HepG2 (cell line): ENCODE measurements at regions not wholly inside any gene's neighbourhood (a gene's known extent, or its start where the extent isn't known, plus 50 kb on each side); places are given as distances from the start of the nearest gene placed in this dataset.

Source experiments
- ATAC-seq: fragments of 200-7000 bp; cut with Tn5 transposase; 3 replicates; pipeline ENCODE4 v1.9.1; 2020; ENCODE audit warnings: mild to moderate bottlenecking, moderate library complexity
- BruUV-seq: library from RNA; stranded (reverse); fragments of 400-500 nt; replicated peaks from 2 replicates; lab custom pipeline; 2021; lab: Mats Ljungman, UMichigan
- CTCF ChIA-PET: fragments of 300-600 bp; formaldehyde crosslinking; extraction: SDS; loops from one replicate; lab custom pipeline; 2021; ENCODE audit warnings: low total read pairs, inconsistent platforms, low intra/inter-chr PET ratio; lab: Yijun Ruan, JAX
- POLR2A ChIA-PET: fragments of 350-600 bp; sonication (Branson Sonifier 250); formaldehyde crosslinking; loops from one replicate; lab custom pipeline; 2020; ENCODE audit warnings: antibody characterized with exemption, inconsistent platforms; lab: Yijun Ruan, JAX
- DNase-seq: peaks from one replicate; pipeline ENCODE4 v3.0.0-alpha.2; 2015; ENCODE audit warnings: low spot score
- FAIRE-seq: peaks from 3 replicates; lab custom pipeline; 2011; peaks lifted over from hg19 to GRCh38; lab: Jason Lieb, UNC
- H2AFZ ChIP-seq: one replicate; pipeline ENCODE4 v1.6.1; 2011; ENCODE audit warnings: low read length, inconsistent platforms
- H3K27ac ChIP-seq: fragments of 300-600 bp; 3 replicates; pipeline ENCODE4 v1.8.0; 2011; ENCODE audit warnings: mixed run types, mild to moderate bottlenecking, mixed read lengths, low read length, inconsistent platforms; ENCODE audit not compliant: insufficient read depth; ENCODE audit errors: extremely low read length
- H3K27me3 ChIP-seq, 2 experiments: fragments of 200-600 bp in 1 of 2; 2 replicates in 1 of 2; 3 replicates in 1 of 2; pipeline versions ENCODE4 v1.6.0 to v1.8.0; 2011; ENCODE audit warnings: low read length in 2 of 2, mild to moderate bottlenecking in 2 of 2, moderate library complexity in 2 of 2, inconsistent platforms in 1 of 2; ENCODE audit not compliant: insufficient read depth in 2 of 2, control insufficient read depth in 1 of 2
- H3K36me3 ChIP-seq, 2 experiments: fragments of 200-600 bp in 1 of 2; replicated peaks in 1 of 2; 2 replicates in 1 of 2; 3 replicates in 1 of 2; pipeline versions ENCODE4 v1.5.1 to v1.8.0; 2011; ENCODE audit warnings: low read length in 2 of 2, inconsistent platforms in 1 of 2; ENCODE audit not compliant: insufficient read depth in 2 of 2, control insufficient read depth in 1 of 2
- H3K4me1 ChIP-seq: 2 replicates; pipeline ENCODE4 v1.5.1; 2012; ENCODE audit warnings: low read length, inconsistent platforms; ENCODE audit not compliant: insufficient read depth
- H3K4me2 ChIP-seq: 2 replicates; pipeline ENCODE4 v1.6.0; 2011; ENCODE audit warnings: low read depth, low read length, inconsistent platforms
- H3K4me3 ChIP-seq, 3 experiments: fragments of 200-600 bp in 1 of 3; sonication (generic), shearing (Covaris generic) in 1 of 3; replicated peaks in 1 of 3; 2 replicates each; pipeline ENCODE4 v1.5.1; 2011 to 2016; ENCODE audit warnings: low read length in 3 of 3, inconsistent platforms in 2 of 3, low read depth in 2 of 3, mild to moderate bottlenecking in 2 of 3, control low read depth in 1 of 3, mixed read lengths in 1 of 3; ENCODE audit not compliant: insufficient read depth in 1 of 3
- H3K79me2 ChIP-seq: one replicate; pipeline ENCODE4 v1.6.1; 2011; ENCODE audit warnings: low read length, inconsistent platforms; ENCODE audit not compliant: insufficient read depth
- H3K9ac ChIP-seq: 2 replicates; pipeline ENCODE4 v1.6.0; 2011; ENCODE audit warnings: mild to moderate bottlenecking, low read depth, low read length, inconsistent platforms; ENCODE audit not compliant: insufficient read depth
- H3K9me3 ChIP-seq: 2 replicates; pipeline ENCODE4 v1.5.1; 2012; ENCODE audit warnings: mild to moderate bottlenecking, low read length
- H4K20me1 ChIP-seq: 2 replicates; pipeline ENCODE4 v1.6.0; 2011; ENCODE audit warnings: inconsistent platforms, mild to moderate bottlenecking, low read length, moderate library complexity; ENCODE audit not compliant: insufficient read depth
- MEIS2 ChIP-seq: sonication (generic); formaldehyde crosslinking; IDR thresholded peaks from 2 replicates; pipeline ENCODE4 v1.9.0; 2021; ENCODE audit warnings: mild to moderate bottlenecking, missing genetic modification reagents
- TMF1 ChIP-seq: sonication (generic); formaldehyde crosslinking; IDR thresholded peaks from 2 replicates; pipeline ENCODE4 v1.8.1; 2022; ENCODE audit warnings: low read depth, missing genetic modification reagents
- TSC22D2 ChIP-seq: sonication (generic); formaldehyde crosslinking; IDR thresholded peaks from 2 replicates; pipeline ENCODE4 v1.5.1; 2020; ENCODE audit warnings: missing genetic modification reagents, mild to moderate bottlenecking, borderline replicate concordance
- ZNF253 ChIP-seq: sonication (generic); formaldehyde crosslinking; IDR thresholded peaks from 2 replicates; pipeline ENCODE4 v1.8.0; 2022; ENCODE audit warnings: mild to moderate bottlenecking, missing genetic modification reagents, borderline replicate concordance
- ZNF3 ChIP-seq: IDR thresholded peaks from 2 replicates; pipeline ENCODE4 v1.7.0; 2017; ENCODE audit warnings: inconsistent platforms
- ZNF510 ChIP-seq: sonication (generic); formaldehyde crosslinking; IDR thresholded peaks from 2 replicates; pipeline ENCODE4 v1.4.0; 2020; ENCODE audit warnings: low read depth, mild to moderate bottlenecking, missing genetic modification reagents
- ZNF660 ChIP-seq: sonication (generic); formaldehyde crosslinking; IDR thresholded peaks from 2 replicates; pipeline ENCODE4 v1.5.1; 2020; ENCODE audit warnings: mild to moderate bottlenecking, low read depth, missing genetic modification reagents, borderline replicate concordance
- ZNF777 ChIP-seq: sonication (generic); formaldehyde crosslinking; IDR thresholded peaks from 2 replicates; pipeline ENCODE4 v1.4.0; 2020; ENCODE audit warnings: missing genetic modification reagents
- ZSCAN30 ChIP-seq: sonication (generic); formaldehyde crosslinking; IDR thresholded peaks from 2 replicates; pipeline ENCODE4 v1.5.0; 2020; ENCODE audit warnings: mild to moderate bottlenecking, missing genetic modification reagents
- ZSCAN9 ChIP-seq: IDR thresholded peaks from 2 replicates; pipeline ENCODE4 v1.6.1; 2016; ENCODE audit warnings: borderline replicate concordance
- WGBS: methylation state at CpG from one replicate; pipeline ENCODE4 v1.1.6; 2017; ENCODE audit warnings: low lambda C conversion rate; 5-methylcytosine and 5-hydroxymethylcytosine counted together
- in situ Hi-C: cut with HindIII; loops from 2 replicates; pipeline ENCODE4 v1.10.0; 2017; ENCODE audit warnings: low pct_unique_long_range_greater_than_20kb; ENCODE audit not compliant: extremely low pct_ligation_motif_present
- intact Hi-C: fragments of 100-400 bp; cut with micrococcal nuclease; formaldehyde crosslinking; loops from one replicate; pipeline ENCODE4 v1.10.0; 2022; ENCODE audit not compliant: unreplicated experiment
- TF ChIP-seq, protein P1 (sequence below): sonication (generic); formaldehyde crosslinking; conservative IDR thresholded peaks from 2 replicates; pipeline ENCODE4 v1.8.0; 2022; ENCODE audit warnings: missing genetic modification reagents
- TF ChIP-seq, protein P2 (sequence below): sonication (generic); formaldehyde crosslinking; IDR thresholded peaks from 2 replicates; pipeline ENCODE4 v1.4.0; 2020; ENCODE audit warnings: mild to moderate bottlenecking, missing genetic modification reagents
- TF ChIP-seq, protein P3 (sequence below): sonication (generic); formaldehyde crosslinking; IDR thresholded peaks from 2 replicates; pipeline ENCODE4 v1.4.0; 2020; ENCODE audit warnings: missing genetic modification reagents, borderline replicate concordance

DNA sequence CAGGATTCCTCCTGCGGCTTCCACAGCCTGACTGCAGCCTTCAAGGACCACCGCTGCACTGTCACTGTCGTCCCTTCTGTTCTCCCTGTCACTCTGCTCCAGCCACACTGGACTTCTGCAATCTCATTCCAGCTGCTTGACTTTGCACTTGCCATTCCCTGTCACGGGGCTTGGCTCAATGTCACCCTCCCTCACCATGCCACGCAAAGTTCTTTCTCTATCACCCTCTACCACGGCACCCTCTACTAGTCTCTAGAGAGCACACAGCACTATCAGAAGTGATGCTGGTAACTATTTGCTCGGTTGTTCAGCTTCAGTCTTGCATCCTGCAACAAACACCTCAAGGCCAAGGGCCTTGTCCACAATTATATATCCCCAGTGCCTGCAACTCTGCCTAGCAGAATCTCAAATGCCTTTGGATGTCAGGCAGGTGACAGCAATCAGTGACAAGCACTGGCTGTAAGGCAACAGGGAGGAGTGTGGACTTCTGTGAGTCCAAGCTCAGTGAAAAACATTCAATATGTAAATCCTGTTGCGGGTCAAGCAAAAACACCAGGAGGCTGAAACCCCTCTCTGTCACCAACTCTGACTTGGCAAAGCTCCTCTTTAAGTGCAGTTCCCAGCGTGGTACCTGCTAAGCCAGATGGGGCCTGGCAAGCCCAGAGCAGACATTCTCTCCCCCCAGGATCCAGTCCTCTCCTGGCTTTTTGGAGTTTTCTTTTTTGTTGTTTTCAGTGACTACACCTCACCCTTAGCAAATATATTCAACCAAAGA, 259.9 kb downstream of the FGFR2 start (continued):
- TF ChIP-seq ZSCAN30 (no peak), MEIS2 (no peak), TMF1 (CRISPR knock-in tag) (no peak)
- TF ChIP-seq, all 625 proteins: peak for 0

DNA sequence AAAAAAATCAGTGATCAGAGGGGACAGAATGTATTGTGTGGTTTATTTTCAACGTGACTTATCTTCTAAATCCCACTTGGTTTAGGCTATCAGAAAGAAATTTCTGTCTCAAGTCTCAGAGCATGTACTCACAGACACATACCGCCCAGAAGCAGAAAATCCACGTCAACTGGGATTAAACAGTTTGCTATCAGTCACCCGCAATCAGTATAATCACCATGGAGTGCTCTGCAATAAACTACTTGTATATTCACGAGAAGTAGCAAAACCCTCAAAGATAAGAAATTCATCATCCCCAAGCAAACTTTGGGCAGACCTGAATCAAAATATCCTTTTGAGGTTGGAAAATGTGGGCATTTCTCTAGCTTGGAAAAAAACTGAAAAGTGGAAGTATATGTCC, 259.1 kb downstream of the FGFR2 start:
- DNase-seq = no peak
- intact Hi-C loops (no loop called here), in situ Hi-C loops (no loop called here)
- Histone ChIP-seq H3K27me3 (no peaks in the 10 kb centered on the region), H3K9ac (no peak overlapping the region), H3K79me2 (no peaks in the 10 kb centered on the region), H3K4me1 (no peaks in the 10 kb centered on the region), H3K27ac (no peak overlapping the region), H3K4me2 (no peak overlapping the region), H3K9me3 (no peaks in the 10 kb centered on the region), H3K36me3 (no peaks in the 10 kb centered on the region), H3K4me3 (no peak overlapping the region), H2AFZ (no peak overlapping the region), H4K20me1 (no peaks in the 10 kb centered on the region)
- no TSS peak for BruUV-seq
- no peak for ATAC-seq
- 34% methylated on average over 5 of the region's 5 CpGs for WGBS
- no peak for FAIRE-seq
- TF ChIP-seq ZNF3 (CRISPR knock-in tag) (no peak), ZNF253 (no peak), ZNF660 (no peak), ZNF510 (CRISPR knock-in tag) (no peak), MEIS2 (no peak), ZNF777 (no peak), TSC22D2 (CRISPR knock-in tag) (no peak), ZSCAN9 (no peak)
- TF ChIP-seq, protein P1, sequence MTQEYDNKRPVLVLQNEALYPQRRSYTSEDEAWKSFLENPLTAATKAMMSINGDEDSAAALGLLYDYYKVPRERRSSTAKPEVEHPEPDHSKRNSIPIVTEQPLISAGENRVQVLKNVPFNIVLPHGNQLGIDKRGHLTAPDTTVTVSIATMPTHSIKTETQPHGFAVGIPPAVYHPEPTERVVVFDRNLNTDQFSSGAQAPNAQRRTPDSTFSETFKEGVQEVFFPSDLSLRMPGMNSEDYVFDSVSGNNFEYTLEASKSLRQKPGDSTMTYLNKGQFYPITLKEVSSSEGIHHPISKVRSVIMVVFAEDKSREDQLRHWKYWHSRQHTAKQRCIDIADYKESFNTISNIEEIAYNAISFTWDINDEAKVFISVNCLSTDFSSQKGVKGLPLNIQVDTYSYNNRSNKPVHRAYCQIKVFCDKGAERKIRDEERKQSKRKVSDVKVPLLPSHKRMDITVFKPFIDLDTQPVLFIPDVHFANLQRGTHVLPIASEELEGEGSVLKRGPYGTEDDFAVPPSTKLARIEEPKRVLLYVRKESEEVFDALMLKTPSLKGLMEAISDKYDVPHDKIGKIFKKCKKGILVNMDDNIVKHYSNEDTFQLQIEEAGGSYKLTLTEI (CRISPR knock-in tag) = no peak
- TF ChIP-seq, protein P2, sequence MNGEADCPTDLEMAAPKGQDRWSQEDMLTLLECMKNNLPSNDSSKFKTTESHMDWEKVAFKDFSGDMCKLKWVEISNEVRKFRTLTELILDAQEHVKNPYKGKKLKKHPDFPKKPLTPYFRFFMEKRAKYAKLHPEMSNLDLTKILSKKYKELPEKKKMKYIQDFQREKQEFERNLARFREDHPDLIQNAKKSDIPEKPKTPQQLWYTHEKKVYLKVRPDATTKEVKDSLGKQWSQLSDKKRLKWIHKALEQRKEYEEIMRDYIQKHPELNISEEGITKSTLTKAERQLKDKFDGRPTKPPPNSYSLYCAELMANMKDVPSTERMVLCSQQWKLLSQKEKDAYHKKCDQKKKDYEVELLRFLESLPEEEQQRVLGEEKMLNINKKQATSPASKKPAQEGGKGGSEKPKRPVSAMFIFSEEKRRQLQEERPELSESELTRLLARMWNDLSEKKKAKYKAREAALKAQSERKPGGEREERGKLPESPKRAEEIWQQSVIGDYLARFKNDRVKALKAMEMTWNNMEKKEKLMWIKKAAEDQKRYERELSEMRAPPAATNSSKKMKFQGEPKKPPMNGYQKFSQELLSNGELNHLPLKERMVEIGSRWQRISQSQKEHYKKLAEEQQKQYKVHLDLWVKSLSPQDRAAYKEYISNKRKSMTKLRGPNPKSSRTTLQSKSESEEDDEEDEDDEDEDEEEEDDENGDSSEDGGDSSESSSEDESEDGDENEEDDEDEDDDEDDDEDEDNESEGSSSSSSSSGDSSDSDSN (CRISPR knock-in tag) = no peak
- TF ChIP-seq, protein P3, sequence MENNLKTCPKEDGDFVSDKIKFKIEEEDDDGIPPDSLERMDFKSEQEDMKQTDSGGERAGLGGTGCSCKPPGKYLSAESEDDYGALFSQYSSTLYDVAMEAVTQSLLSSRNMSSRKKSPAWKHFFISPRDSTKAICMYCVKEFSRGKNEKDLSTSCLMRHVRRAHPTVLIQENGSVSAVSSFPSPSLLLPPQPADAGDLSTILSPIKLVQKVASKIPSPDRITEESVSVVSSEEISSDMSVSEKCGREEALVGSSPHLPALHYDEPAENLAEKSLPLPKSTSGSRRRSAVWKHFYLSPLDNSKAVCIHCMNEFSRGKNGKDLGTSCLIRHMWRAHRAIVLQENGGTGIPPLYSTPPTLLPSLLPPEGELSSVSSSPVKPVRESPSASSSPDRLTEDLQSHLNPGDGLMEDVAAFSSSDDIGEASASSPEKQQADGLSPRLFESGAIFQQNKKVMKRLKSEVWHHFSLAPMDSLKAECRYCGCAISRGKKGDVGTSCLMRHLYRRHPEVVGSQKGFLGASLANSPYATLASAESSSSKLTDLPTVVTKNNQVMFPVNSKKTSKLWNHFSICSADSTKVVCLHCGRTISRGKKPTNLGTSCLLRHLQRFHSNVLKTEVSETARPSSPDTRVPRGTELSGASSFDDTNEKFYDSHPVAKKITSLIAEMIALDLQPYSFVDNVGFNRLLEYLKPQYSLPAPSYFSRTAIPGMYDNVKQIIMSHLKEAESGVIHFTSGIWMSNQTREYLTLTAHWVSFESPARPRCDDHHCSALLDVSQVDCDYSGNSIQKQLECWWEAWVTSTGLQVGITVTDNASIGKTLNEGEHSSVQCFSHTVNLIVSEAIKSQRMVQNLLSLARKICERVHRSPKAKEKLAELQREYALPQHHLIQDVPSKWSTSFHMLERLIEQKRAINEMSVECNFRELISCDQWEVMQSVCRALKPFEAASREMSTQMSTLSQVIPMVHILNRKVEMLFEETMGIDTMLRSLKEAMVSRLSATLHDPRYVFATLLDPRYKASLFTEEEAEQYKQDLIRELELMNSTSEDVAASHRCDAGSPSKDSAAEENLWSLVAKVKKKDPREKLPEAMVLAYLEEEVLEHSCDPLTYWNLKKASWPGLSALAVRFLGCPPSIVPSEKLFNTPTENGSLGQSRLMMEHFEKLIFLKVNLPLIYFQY (CRISPR knock-in tag) = no peak
- CTCF ChIA-PET = no interaction called here
- POLR2A ChIA-PET = no interaction called here
